GM12872 (cell line): ENCODE measurements at regions not wholly inside any gene's neighbourhood (a gene's known extent, or its start where the extent isn't known, plus 50 kb on each side); places are given as distances from the start of the nearest gene placed in this dataset.

ENCODE experiments used
- TF ChIP-seq, protein P1 (sequence below): IDR thresholded peaks from 3 replicates; pipeline ENCODE4 v1.5.1; 2011; ENCODE audit warnings: low read depth, mild to moderate bottlenecking, low read length, moderate library complexity; ENCODE audit not compliant: insufficient read depth

DNA sequence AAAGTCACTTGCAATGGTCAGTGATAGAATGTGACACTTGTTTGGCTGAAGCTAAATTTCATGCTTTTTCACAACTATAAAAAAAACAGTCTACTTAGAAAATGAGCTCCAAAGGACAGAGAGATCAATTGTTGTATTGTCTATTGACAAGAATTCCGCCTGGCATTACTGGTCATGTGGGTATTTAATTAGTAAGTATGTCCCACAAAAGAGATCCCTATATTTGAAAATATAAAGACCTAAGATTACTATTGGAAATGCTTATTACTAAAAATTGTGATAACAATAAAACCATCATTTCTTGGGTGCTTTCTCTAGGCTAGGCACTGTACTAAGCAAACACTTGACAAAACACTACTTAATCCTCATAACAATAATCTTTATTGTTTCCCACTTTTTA lies 745.2 kb upstream of the C9orf72 start:
- TF ChIP-seq, protein P1, sequence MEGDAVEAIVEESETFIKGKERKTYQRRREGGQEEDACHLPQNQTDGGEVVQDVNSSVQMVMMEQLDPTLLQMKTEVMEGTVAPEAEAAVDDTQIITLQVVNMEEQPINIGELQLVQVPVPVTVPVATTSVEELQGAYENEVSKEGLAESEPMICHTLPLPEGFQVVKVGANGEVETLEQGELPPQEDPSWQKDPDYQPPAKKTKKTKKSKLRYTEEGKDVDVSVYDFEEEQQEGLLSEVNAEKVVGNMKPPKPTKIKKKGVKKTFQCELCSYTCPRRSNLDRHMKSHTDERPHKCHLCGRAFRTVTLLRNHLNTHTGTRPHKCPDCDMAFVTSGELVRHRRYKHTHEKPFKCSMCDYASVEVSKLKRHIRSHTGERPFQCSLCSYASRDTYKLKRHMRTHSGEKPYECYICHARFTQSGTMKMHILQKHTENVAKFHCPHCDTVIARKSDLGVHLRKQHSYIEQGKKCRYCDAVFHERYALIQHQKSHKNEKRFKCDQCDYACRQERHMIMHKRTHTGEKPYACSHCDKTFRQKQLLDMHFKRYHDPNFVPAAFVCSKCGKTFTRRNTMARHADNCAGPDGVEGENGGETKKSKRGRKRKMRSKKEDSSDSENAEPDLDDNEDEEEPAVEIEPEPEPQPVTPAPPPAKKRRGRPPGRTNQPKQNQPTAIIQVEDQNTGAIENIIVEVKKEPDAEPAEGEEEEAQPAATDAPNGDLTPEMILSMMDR: no peak

- TF ChIP-seq, protein P1: no peak
Observed at GRCh38 chr9:28319981-28320380, 746.7 kb upstream of the C9orf72 start.

DNA sequence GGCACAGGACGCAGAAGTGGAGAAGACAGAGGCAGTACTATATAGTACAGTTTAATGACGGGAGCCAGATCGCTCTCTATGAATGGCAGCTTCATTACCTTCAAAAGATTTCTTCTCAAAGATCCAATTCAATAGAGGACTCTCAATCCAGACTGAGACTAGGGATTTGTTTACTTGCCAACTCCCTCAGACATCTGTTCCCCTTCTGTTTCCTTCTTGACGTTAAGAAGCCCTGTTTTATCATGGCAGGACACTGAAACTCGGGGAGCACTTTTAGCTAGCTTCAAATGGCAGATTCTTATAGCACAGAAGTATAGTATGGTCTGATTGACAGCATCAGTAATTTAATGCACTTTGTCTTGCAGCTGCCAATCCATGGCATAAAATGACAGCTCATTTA lies 747.3 kb upstream of the C9orf72 start:
- TF ChIP-seq, protein P1: no peak

- TF ChIP-seq, protein P1: no peak
Observed at GRCh38 chr9:28329323-28329722, 756.0 kb upstream of the C9orf72 start.

DNA sequence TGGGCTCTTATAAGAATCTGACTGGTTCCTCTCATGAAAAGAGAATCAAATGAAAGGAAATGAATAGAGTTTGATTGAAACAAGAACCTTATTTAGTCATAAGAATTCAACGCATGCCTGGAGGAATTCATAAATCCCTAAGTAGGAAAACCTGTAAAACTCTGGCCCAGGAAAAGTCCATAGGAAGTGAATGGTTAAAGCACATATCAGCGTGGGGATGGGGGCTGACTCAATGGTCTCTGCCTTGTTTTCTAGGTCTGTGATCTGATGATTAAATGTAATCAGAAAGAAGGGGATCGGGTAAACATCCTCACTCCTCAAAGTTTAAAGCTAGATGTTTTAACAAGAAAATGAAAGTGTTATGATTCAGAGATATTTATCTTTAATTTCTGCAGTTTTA lies 759.4 kb upstream of the C9orf72 start:
- TF ChIP-seq, protein P1: no peak

- TF ChIP-seq, protein P1: no peak
Observed at GRCh38 chr9:28341913-28342312, 768.6 kb upstream of the C9orf72 start.

DNA sequence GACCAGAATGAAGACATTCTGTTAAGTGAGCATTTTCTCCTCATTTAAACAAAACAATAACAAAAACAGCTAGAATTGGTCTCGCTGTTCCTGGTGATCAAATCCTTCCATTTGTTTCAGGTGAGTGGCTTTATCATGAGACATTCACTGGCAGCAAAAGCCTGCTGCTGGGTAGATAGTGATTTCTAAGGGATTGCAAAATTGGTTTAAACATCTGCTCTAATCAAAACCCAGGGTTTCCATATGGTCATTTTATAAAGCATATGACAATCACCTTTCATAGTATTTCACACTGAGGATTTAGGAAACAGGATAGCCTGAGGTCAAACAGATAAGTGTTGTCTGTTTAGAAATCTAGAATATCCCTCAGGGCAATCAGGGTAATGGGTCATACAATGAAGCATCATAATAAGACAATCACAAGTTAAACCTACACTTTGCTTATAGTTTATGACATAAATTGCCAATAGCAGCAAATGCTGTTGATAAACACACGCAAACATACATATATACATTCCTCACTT lies 769.6 kb upstream of the C9orf72 start:
- TF ChIP-seq, protein P1: no peak
